HEK293T (cell line): ENCODE measurements at regions not wholly inside any gene's neighbourhood (a gene's known extent, or its start where the extent isn't known, plus 50 kb on each side); places are given as distances from the start of the nearest gene placed in this dataset.

Experiments used
- CTCF ChIA-PET: fragments of 350-600 bp; formaldehyde crosslinking; extraction: SDS; loops from one replicate; lab custom pipeline; 2021; ENCODE audit warnings: antibody characterized with exemption, inconsistent platforms; lab: Yijun Ruan, JAX
- POLR2A ChIA-PET: fragments of 350-600 bp; formaldehyde crosslinking; extraction: SDS; loops from one replicate; lab custom pipeline; 2020; ENCODE audit warnings: antibody characterized with exemption, inconsistent platforms; lab: Yijun Ruan, JAX
- DNase-seq: peaks from one replicate; pipeline ENCODE4 v3.0.0; 2012; ENCODE audit warnings: mixed read lengths; ENCODE audit errors: extremely low spot score
- ARNT ChIP-seq: fragments of 450-650 bp; IDR thresholded peaks from 2 replicates; pipeline ENCODE4 v1.6.1; 2017; ENCODE audit warnings: mild to moderate bottlenecking
- BHLHE40 ChIP-seq: fragments of 450-650 bp; IDR thresholded peaks from 2 replicates; pipeline ENCODE4 v1.6.1; 2016; ENCODE audit warnings: mild to moderate bottlenecking, moderate library complexity, borderline replicate concordance
- CTBP1 ChIP-seq: fragments of 450-650 bp; IDR thresholded peaks from 2 replicates; pipeline ENCODE4 v1.6.1; 2016; ENCODE audit warnings: borderline replicate concordance
- ELF4 ChIP-seq: fragments of 450-650 bp; IDR thresholded peaks from 2 replicates; pipeline ENCODE4 v1.6.1; 2017; ENCODE audit warnings: antibody characterized with exemption
- FOXA1 ChIP-seq: fragments of 450-650 bp; IDR thresholded peaks from 2 replicates; pipeline ENCODE4 v1.6.1; 2016; ENCODE audit warnings: mild to moderate bottlenecking
- FOXK2 ChIP-seq: fragments of 450-650 bp; IDR thresholded peaks from 2 replicates; pipeline ENCODE4 v1.6.1; 2016; ENCODE audit warnings: mild to moderate bottlenecking
- FOXM1 ChIP-seq: fragments of 450-650 bp; IDR thresholded peaks from 2 replicates; pipeline ENCODE4 v1.6.1; 2017; ENCODE audit warnings: mild to moderate bottlenecking, borderline replicate concordance
- HDGF ChIP-seq: fragments of 450-650 bp; IDR thresholded peaks from 2 replicates; pipeline ENCODE4 v1.6.1; 2017; ENCODE audit warnings: antibody characterized with exemption, borderline replicate concordance
- L3MBTL2 ChIP-seq: fragments of 450-650 bp; conservative IDR thresholded peaks from 2 replicates; pipeline ENCODE4 v1.6.1; 2016; ENCODE audit warnings: mild to moderate bottlenecking
- LEF1 ChIP-seq: fragments of 450-650 bp; IDR thresholded peaks from 2 replicates; pipeline ENCODE4 v1.6.1; 2017; ENCODE audit warnings: mild to moderate bottlenecking, borderline replicate concordance
- NFRKB ChIP-seq: fragments of 450-650 bp; IDR thresholded peaks from 2 replicates; pipeline ENCODE4 v1.6.1; 2016; ENCODE audit warnings: mild to moderate bottlenecking, moderate library complexity
- PKNOX1 ChIP-seq: fragments of 450-650 bp; IDR thresholded peaks from 2 replicates; pipeline ENCODE4 v1.6.1; 2016
- SP1 ChIP-seq: fragments of 450-650 bp; IDR thresholded peaks from 2 replicates; pipeline ENCODE4 v1.6.1; 2017
- SUZ12 ChIP-seq: fragments of 450-650 bp; IDR thresholded peaks from 2 replicates; pipeline ENCODE4 v1.6.1; 2016; ENCODE audit warnings: mild to moderate bottlenecking
- TARDBP ChIP-seq: fragments of 450-650 bp; IDR thresholded peaks from 2 replicates; pipeline ENCODE4 v1.6.1; 2016
- ZNF384 ChIP-seq: fragments of 450-650 bp; IDR thresholded peaks from 2 replicates; pipeline ENCODE4 v1.6.1; 2016

- no peak for DNase-seq
- POLR2A ChIA-PET, result no interaction called here
These were observed 602.2 kb upstream of the BTBD3 start for GRCh38 chr20:11315525-11315924.

DNA sequence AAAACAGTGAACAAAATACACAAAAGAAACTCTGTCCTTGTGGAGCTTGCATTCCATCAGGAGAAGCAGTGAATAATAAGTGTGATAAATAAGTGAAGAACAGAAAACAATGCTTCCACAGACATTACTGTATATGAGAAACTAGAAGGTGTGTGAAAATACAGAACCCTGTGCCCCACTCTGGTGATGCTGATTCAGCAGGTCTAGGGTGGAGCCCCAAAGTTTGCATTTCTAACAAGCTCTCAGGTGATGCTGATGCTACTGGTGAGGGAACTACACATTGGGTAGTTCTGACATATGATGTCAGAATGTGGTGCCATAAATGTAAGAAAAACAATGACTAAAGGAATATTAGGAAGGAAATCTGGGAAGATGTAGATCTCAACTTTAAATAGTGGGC, 601.4 kb upstream of the BTBD3 start:
- CTCF ChIA-PET, result no interaction called here
- TF ChIP-seq ZNF384, result no peak
- no peak for TF ChIP-seq HDGF
- TF ChIP-seq L3MBTL2, result no peak
- TF ChIP-seq PKNOX1, result no peak
- no peak for TF ChIP-seq ELF4
- TF ChIP-seq NFRKB, result no peak
- TF ChIP-seq CTBP1, result no peak
- TF ChIP-seq TARDBP, result no peak
- no peak for TF ChIP-seq FOXA1
- no peak for TF ChIP-seq SP1
- no peak for TF ChIP-seq LEF1
- no peak for TF ChIP-seq BHLHE40
- no peak for TF ChIP-seq FOXK2
- DNase-seq, result no peak
- POLR2A ChIA-PET, result no interaction called here

More at GRCh38 chr20:11315525-11315924, 602.2 kb upstream of the BTBD3 start:
- CTCF ChIA-PET, result no interaction called here
- TF ChIP-seq SUZ12 (no peak), L3MBTL2 (no peak), FOXM1 (no peak), TARDBP (no peak), FOXA1 (no peak), NFRKB (no peak), BHLHE40 (no peak), FOXK2 (no peak), ZNF384 (no peak), HDGF (no peak), PKNOX1 (no peak), LEF1 (no peak), SP1 (no peak), ELF4 (no peak), CTBP1 (no peak), ARNT (no peak)

- TF ChIP-seq CTBP1, result no peak
- no peak for TF ChIP-seq SP1
- TF ChIP-seq FOXK2, result no peak
- no peak for TF ChIP-seq LEF1
- TF ChIP-seq TARDBP, result no peak
- TF ChIP-seq HDGF, result no peak
- no peak for TF ChIP-seq FOXA1
- no peak for TF ChIP-seq ELF4
- no peak for TF ChIP-seq BHLHE40
- TF ChIP-seq PKNOX1, result no peak
- POLR2A ChIA-PET, result no interaction called here
- CTCF ChIA-PET, result no interaction called here
- no peak for DNase-seq
These were observed 597.7 kb upstream of the BTBD3 start for GRCh38 chr20:11320033-11320432.

DNA sequence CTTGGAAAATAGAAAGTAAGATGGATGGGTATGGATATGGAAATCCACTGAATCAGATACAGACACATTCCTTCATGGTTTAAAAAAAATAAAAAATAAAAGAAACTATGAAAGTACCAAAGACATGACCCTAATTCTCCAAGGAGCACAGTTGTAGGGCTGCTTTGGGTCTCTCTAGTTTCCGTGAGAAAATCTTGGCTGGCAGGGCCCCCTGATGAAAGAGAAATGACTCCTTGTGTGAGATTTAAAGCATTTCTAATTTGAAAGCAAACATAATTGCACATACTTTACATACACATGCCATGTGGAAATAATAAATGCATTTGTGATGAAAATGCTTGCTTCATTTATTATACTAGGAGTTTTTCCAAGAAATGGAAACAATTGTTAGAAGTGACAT, 593.9 kb upstream of the BTBD3 start:
- POLR2A ChIA-PET, result no interaction called here
- CTCF ChIA-PET, result no interaction called here
- DNase-seq, result no peak
- TF ChIP-seq LEF1 (no peak), ELF4 (no peak), PKNOX1 (no peak), L3MBTL2 (no peak), FOXM1 (no peak)

- DNase-seq, result no peak
- POLR2A ChIA-PET, result no interaction called here
- CTCF ChIA-PET, result no interaction called here
- TF ChIP-seq ELF4 (no peak), CTBP1 (no peak), LEF1 (no peak), FOXM1 (no peak), TARDBP (no peak), HDGF (no peak), ZNF384 (no peak), FOXK2 (no peak), PKNOX1 (no peak), SUZ12 (no peak), SP1 (no peak), L3MBTL2 (no peak), BHLHE40 (no peak), ARNT (no peak), FOXA1 (no peak), NFRKB (no peak)
These were observed 592.7 kb upstream of the BTBD3 start for GRCh38 chr20:11324990-11325389.

- TF ChIP-seq L3MBTL2 (no peak), CTBP1 (no peak), TARDBP (no peak), FOXM1 (no peak), FOXK2 (no peak), ELF4 (no peak), SUZ12 (no peak)
- DNase-seq, result no peak
- POLR2A ChIA-PET, result no interaction called here
- CTCF ChIA-PET, result no interaction called here
These were observed 588.9 kb upstream of the BTBD3 start for GRCh38 chr20:11328839-11329238.
